ENCODE measurements at regions not wholly inside any gene's neighbourhood (a gene's known extent, or its start where the extent isn't known, plus 50 kb on each side); places are given as distances from the start of the nearest gene placed in this dataset.
A peak's percentile ranks its signal among the peaks of the same experiment; 100 is the strongest.

DNA sequence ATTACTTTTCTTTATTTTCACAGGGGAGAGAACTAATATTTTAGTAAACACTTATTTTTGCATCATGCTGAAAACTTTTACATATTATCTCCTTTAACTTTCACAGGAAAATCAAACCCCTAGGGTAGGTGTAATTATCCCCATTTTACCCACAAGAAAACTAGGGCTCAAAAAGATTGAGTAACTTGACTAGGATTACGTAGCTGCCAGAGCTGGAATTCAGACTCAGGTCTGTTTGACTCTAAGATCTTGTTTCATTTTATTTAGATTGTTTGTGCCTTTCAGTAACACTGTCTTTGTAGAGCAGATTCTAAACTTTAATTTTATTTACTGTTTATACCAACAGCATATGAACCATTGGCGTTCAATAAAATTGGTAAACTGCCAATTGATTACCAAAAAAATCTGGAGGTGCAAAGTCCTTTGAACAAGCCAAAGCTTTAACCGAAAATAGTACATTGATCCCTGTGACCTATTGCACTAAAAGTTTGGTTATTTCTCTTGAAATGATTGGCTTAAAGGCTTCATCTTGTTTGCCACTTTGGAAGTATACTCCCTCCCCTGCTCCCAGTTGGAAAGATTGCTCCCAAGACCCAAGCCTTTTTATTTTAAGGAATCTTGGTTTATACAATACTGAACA is 71.0 kb upstream of the WDR26 start:
- DNase-seq (ENCODE audit: low spot score) = no peak

DNA sequence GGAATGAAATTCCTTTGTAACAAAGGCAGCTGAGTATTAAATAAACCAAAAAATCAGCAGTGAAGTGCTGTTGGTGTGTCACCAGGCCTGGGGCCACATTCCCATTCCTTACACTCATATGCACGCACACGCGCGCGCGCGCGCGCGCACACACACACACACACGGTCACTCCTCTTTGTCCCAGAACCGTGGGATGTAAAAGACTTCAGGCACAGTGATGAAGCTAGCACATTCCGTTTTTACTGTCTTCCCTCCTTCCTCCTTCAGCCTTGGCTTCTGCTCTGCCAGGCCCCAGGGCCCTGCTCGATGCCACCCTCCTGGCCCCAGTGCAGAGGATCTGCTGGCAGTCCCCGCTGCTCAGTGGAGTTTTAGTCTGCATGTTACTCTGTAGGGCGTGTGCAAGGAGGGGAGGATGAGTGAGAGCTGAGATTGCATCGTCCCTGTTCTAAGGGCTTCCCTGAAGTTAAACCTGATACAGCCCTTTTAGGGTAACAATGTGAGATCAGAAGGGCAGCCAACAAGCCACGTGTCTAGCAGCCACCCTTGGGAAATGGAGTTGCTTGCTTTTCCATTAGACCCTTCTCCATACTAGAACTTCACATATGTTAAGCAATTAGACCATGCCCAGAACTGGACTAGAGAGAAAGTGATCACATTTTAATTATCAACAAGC is 71.7 kb upstream of the WDR26 start:
- DNase-seq (ENCODE audit: low spot score) = no peak

DNA sequence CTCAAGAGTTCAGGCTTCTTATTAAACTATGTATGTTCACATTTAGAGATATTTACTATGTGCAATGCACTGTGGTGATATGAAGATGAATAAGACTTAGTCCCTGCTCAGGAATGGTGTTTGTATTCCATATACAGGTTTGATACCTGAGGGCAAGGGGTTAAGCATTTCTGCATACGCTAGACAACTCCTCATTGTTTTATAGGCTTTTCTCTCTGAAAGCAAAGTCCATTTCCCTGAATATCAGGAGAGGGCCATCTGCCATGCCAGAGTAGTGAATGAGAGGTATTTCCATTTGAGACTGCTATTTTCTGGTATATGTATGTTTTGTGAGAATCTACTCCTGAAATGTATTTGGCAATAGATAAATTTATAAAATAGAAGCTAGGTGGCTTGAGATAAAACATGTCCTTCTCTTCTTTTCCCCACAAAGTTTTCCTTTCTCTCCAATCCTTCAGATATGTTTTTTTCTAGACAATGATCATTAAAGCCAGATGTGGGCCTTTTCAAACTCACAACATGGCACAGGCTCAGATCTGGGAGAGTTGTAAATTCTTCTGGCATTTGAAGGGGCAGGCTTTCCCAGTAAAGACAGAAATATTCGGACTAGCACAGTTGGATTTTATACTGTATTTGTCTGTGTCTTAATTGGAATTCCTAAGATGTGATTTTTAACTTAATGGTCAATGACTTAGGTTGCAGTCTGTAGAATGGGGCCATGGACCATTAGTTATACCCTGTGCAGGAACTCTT is 73.3 kb upstream of the WDR26 start:
- DNase-seq (ENCODE audit: low spot score) = no peak

DNA sequence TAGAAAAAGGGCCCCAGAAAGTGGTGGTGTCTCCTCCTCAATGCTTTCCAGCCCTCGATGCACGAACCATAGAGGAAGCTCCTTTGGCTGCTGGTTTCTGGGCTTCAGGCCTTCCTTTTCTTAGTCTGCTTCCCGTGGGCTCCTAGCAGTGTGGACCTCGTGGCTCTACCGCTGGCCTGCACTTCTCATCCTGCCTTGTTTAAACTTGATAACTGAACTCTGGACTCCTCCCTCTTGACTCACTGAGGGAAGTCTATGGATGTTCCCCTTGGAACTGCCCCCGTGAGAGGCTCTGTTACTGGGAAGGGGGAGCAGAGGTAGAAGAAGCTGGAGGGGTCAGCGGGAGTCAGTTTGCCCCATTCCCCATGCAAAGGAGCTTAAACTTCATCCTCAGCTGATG is 75.3 kb upstream of the WDR26 start:
- DNase-seq (ENCODE audit: low spot score) = no peak

DNA sequence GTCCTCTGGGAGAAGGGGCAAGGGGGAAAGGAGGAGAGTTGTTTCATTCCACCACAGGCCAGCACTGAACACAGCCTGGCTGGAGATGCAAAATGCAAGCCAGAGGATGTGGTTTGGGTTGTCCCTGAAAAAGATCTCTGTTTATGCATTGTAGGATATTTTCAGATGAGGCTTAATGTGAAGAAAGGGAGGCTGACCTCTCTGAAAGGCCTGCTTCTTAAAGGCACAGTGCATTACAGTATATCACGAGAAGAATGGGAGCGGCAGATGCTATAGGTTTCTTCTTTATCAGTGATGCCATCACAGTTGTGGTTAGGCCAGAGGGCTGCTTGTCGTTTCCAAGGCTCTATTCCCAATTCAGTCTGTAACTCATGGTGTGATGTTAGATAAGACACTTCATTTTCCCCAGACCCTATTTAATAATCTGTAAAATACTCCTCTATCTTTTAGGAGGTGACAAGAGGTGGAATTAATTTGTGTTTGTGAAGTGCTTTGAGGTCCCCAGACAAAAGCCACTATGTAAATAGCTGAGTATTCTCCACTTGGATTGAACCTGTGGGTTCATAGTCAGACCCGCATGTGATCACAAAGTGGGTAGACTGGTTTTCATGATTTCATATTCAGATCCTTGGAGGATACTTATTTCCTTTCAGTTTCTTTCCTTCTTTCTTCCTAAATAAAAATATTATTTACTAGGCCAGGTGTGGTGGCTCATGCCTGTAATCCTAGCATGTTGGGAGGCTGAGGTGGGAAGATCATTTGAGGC is 76.5 kb upstream of the WDR26 start:
- DNase-seq (ENCODE audit: low spot score) = no peak

DNA sequence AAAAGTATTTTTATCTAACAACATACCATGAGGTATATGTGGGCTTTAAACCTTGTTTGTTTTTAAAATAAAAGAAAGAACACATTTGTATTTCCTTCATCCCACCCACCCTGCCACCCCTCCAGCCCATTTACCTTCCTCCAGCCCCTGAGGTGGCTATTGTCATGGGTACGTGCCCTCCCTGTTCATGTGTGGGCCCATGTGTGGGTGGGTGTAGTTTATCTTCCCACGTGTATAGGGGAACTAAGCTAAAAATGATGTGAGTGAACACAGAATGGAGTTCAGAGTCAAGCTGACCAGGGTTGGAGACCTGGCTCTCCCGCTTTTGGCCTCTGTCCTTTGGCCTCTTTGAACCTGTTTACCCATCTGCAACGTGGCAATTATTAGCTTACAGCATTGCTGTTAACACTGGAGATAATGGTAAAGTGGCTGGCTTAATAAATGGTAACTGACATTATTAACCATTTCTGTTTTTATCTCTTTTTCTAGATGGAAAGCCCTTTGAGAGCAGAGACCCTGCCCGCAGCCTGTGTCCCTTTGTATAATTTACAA is 78.1 kb upstream of the WDR26 start:
- DNase-seq (ENCODE audit: low spot score) = no peak

DNA sequence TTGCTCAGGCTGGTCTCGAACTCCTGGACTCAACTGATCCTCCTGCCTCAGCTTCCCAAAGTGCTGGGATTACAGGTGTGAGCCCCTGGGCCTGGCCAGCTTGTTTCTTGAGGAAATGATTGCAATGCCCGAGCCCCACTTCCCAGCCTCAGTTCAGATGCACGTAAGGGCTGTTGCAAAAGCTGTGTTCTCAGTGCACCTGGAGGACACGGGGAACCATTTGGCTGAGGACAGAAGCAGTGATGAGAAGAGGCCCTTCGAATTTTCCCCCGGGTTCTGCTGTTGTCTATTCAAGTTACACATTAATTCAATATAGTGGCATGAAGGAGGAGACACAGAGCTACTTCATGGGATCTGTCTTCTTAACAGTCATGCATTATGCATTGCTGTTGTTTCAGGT is 78.8 kb upstream of the WDR26 start:
- DNase-seq (ENCODE audit: low spot score) = no peak

DNA sequence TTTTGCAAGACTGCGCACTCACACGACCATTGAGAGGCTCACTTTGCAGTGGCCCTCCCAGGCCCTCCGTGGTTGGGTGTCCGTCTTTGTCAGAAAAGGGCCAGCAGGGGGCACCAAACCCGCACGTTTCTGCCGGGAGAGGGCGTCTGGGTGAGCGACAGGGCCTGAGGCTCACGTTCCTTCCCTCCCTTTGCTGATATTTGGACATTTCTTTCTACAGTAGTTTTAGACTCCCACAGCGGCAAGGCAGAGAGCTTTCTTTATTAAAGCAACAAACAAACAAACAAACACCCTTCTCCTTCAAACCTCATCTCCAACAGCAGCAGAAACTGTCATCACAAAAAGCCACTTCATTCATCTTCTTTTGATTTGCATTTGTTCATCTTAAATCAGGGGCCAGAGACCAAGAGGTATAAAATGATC is 79.2 kb upstream of the WDR26 start:
- peak; percentile 84 for DNase-seq (ENCODE audit: low spot score)

DNA sequence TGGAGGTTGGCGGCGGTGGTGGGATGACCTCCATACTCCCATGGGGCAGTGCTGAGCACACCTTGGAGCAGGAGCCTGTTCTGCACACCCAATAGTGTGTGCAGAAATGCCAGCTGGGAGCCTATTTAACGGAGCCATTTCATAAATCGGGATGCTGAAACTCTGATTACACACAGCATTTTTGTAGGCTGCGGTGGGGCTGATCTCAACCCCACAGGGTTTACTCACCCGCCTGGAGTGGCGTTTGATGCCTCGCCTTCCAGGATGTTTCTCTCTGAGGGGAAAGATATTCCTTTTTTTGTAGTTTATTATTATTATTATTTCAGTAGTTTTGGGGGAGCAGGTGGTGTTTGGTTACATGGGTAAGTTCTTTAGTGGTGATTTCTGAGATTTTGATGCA is 82.6 kb upstream of the WDR26 start:
- DNase-seq (ENCODE audit: low spot score) = no peak

DNA sequence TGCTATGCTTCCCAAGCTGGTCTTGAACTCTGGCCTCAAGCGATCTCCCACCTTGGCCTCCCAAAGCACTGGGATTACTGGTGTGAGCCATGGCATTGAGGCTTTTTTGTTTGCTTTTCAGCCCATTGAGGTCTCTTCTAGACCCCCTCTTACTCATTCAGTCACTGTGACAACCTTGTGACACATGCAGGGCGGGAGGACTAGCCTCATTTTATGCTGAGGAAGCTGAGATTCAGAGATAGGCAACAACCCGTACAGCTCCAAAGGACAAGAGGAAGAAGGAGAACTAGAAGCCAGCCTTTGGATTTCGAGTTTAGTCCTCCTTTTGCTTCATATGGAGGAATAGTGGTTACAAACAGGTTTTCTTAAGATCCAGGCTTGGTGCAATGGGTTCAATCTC is 83.9 kb upstream of the WDR26 start:
- DNase-seq (ENCODE audit: low spot score) = no peak

DNA sequence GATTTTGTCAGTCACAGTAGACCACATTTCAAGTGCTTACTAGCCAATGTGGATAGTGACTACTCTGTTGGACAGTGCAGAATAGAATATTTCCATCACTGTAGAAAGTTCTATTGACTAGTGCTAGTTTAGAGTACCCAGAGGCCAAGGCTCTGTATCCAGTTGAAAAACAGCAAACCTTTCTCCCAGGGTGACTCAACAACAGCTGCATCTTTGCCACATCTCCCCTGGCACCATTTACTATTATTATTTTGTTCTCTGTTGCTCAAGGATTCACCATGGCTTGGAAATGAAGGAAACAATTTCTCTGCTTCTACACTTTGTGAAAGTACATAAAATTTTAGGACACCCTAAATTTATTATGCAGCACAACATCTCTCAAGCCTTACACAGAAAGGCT is 85.3 kb upstream of the WDR26 start:
- no peak for DNase-seq (ENCODE audit: low spot score)

DNA sequence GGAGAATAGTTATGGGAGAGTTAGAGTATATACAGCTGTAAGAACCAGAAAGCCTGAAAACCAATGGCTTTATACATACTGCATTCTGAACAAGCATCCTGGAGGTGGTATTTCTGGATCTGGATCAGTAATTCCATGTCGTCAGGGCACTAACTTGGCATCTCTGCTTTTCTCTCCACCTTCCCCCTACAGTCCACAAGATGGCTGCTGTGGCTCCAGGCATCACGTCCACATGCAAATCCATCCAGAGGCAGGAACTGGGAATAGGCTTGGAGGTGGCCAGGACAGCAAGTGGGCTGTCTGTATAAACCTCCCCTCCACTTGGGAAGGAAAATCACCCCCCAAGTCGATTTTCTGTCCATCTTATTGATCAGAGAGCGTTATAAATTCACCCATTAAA is 86.2 kb upstream of the WDR26 start:
- no peak for DNase-seq (ENCODE audit: low spot score)

DNA sequence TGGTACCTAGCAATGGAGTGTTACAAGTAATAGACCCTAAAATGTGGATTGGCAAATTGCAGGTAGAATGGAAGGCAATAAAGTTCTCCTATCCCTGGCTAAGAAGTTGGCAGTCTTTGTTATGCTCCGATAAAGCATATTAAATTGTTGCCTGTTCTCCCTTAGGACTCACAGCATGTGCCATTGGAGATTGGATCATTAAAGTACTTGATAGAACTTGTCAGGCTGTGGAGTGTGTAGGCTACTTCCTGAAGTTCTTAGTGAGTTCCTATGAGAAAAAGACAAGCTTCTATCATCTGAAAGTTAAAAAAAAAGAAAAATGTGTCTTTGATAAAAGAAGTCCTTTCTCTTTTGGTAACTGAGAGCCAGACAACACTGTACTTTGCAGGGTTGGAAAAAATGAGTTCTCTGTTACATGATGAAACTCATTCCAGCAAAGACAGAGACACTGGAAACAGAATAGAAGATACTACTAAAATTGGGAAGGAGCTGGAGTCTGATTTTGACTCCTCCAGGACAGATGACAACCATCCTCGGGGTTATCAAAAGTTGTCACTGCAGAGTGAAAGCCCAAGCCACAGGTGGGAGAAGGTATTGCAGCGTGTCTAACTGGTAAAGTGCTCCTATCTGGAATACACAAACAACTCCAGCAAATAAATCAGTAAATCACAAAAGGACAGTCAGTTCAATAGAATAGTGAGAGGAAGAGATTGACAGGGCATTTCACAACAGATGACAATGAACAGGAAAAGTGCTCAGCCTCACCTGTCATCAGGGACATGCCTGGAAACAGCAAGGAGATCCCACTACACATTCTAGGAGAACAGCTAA is 87.5 kb upstream of the WDR26 start:
- no peak for DNase-seq (ENCODE audit: low spot score)

DNA sequence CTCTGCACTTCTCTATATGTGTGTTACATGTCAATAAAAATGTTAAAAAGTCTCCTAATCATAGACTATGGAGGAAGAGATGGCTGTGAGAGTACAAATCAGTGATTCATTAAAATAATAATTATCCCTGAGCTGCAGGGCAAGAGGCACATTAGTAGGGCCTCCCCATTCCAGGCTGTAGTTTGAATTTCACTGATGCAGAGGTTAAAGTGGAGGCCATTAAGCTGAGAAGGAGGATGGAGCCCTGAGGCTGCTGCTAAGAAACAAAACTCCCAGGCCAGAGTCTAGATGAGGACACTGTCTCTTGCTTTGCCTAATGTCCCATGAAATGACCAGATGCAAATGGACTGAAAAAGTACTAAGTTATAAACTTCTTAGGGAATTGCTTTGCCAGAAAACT is 89.1 kb upstream of the WDR26 start:
- no peak for DNase-seq (ENCODE audit: low spot score)

DNA sequence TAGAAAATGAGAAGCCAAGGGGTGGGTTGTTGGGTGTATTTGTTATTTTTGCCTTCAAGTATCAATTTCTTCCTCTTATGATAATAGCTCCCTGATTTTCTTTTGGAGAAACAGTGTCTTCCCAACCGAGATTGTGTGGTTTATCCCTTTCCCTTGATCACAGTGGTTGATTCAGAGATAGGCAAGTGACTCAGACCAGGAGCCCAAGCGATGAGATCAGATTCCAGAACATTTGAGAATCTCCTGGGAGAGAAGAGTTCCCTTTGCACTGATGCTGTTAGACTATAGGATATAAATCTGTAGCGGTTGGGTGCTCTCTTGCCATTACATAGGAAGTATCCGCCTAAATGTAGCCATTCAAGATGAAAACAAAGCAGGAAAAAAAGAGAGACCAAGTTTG is 90.1 kb upstream of the WDR26 start:
- DNase-seq (ENCODE audit: low spot score) = no peak

DNA sequence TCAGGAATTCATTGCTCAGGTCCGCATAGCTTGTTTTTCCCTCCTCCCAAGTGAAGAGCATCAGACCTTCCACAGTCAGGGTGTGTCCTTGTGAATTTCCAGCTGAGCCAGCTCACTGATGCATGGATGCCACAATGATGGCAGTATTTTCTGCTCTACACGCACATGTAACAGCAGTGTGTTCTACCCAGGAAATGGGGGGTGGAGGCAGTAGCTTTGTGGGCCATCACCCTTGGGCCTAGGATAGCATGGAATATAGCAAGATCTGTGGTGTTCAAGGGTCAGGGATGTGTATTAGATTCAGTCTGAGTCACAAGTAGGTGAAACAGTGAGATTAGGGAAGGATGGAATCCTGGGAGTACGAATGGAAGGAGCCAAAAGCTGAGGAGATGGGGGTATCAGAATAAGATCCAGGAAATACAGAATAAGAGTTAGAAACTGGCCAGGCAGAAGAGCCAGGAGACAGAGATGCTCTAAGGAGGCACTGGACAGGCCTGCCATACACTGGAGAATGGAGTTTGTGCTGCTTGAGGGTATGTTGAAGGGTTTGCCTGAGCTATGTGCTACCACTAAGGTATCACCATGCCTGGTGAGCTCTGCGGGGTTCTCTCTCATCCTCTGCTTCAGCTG is 90.6 kb upstream of the CNIH3 start:
- no peak for DNase-seq (ENCODE audit: low spot score)

DNA sequence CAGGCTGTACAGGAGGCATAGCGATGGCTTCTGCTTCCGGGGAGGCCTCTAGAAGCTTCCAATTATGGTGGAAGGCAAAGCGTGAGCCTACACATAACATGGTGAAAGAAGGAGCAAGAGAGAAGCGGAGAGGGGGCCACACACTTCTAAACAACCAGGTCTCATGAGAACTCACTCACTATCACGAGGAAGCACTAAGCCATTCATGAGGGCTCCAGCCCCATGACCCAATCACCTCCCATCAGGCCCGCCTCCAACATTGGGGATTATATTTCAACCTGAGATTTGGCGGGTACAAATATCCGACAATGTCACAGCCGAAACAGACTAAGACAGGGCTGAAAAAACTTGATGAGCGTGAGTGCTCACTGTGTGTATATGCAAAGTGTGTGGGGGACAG is 89.3 kb upstream of the CNIH3 start:
- no peak for DNase-seq (ENCODE audit: low spot score)

DNA sequence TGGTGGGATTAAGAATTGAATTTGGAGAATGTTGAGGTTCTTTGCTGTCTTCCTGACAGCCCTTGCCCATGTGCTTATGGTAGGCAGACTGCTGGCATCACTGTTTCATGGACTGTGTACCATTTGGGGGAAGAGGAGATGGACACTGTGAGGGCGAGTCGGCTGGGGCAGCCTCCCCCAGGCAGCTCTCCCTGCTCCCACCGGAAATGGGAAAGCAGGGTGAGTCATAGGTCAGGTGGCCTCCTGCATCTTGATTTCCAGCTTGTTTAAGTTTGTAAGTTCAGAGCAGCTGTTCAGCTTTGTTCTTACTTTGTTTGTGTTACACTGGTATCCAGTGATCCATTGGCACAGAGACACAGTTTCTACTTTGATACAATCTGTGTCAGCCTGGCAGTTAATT is 87.2 kb upstream of the CNIH3 start:
- no peak for DNase-seq (ENCODE audit: low spot score)

DNA sequence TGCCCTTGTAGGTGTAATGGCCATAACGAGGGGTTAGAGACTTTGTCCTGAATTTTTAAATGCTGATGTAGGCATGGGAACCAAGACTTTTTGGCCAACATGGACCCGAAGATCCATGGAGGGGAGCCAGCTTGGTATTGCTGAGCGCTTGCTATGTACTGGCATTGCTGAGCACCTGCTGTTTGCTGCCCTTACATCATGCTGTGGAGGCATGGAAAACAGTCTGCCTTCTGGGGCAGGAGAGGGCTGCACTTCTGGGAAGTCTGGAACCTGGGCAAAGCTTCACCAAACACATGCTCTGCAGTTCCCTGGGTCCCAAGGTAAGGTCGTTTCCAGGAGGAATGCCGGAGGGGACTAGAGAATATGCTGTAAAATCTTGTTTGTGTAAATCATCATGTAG is 86.3 kb upstream of the CNIH3 start:
- DNase-seq (ENCODE audit: low spot score) = no peak

DNA sequence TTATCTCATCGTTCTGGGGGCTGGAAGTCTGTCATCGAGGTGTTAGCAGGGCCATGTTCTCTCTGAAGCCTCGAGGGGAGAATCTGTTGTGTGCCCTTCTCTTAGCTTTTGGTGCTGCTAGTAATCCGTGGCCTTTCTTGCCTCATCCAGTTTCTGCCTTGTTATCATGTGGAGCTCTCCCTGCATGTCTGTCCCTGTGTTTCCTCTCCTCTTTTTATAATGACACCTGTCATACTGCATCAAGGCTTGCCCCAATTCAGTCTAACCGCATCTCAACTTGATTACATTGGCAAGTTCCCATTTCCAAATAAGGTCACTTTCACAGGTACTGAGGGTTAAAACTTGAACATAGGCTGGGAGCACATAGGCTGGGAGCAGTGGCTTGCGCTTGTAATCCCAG is 82.6 kb upstream of the CNIH3 start:
- no peak for DNase-seq (ENCODE audit: low spot score)

DNA sequence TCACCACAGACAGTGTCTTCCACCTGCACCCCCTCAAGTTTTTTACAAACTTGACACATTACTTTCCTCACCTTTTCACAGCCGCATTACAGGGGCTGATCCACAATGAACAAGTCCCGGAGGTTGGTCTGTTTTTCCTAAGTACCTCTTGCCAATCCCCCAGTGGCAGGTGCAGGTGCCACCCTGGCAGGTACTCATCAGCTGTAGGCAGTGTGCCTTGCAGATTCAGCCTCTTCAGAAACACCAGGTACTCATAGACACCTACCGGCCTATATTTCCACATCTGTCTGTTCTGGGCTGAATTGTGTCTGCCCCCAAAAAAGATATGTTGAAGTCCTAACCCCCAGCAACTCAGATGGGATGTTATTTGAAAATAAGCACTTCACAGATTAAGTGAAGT is 81.4 kb upstream of the CNIH3 start:
- no peak for DNase-seq (ENCODE audit: low spot score)
